Liver (tissue), 3 donors: ENCODE measurements at regions not wholly inside any gene's neighbourhood (a gene's known extent, or its start where the extent isn't known, plus 50 kb on each side); places are given as distances from the start of the nearest gene placed in this dataset.

Source experiments
- ATF3 ChIP-seq: IDR thresholded peaks from 2 replicates; pipeline ENCODE4 v1.6.1; 2016; ENCODE audit warnings: antibody characterized with exemption
- CTCF ChIP-seq: fragments of 150-350 bp; IDR thresholded peaks from 2 replicates; pipeline ENCODE4 v1.5.1; 2017; ENCODE audit warnings: improper control_type of control experiment, low read depth, low read length; ENCODE audit not compliant: missing input control
- HNF4A ChIP-seq, 2 donors: conservative IDR thresholded peaks; 2 replicates each; pipeline ENCODE4 v1.6.1; 2016; ENCODE audit warnings: antibody characterized with exemption in 2 of 2, mild to moderate bottlenecking in 2 of 2
- MAX ChIP-seq: IDR thresholded peaks from 2 replicates; pipeline ENCODE4 v1.6.1; 2016; ENCODE audit warnings: antibody characterized with exemption
- REST ChIP-seq: IDR thresholded peaks from 2 replicates; pipeline ENCODE4 v1.6.1; 2016; ENCODE audit warnings: antibody characterized with exemption, mild to moderate bottlenecking
- SP1 ChIP-seq: IDR thresholded peaks from 2 replicates; pipeline ENCODE4 v1.6.1; 2018; ENCODE audit warnings: antibody characterized with exemption, mild to moderate bottlenecking
- donor health status: healthy.
- donor health status: healthy.

GRCh38 chr11:134799386-134799785 is 387.3 kb upstream of the B3GAT1 start:
- no peak for TF ChIP-seq CTCF
- no peak for TF ChIP-seq MAX
- no peak for TF ChIP-seq SP1
- TF ChIP-seq HNF4A (conservative IDR thresholded peaks at IDR 0.05), result no peak
- no peak for TF ChIP-seq REST
- no peak for TF ChIP-seq ATF3
